SK-N-SH (cell line): ENCODE measurements at regions not wholly inside any gene's neighbourhood (a gene's known extent, or its start where the extent isn't known, plus 50 kb on each side); places are given as distances from the start of the nearest gene placed in this dataset.

ENCODE experiments used
- CTCF ChIA-PET: fragments of 300-600, 350-600 bp; formaldehyde crosslinking; extraction: SDS; loops from one replicate; lab custom pipeline; 2021; lab: Yijun Ruan, JAX
- POLR2A ChIA-PET: fragments of 350-600 bp; sonication (Branson Sonifier 250); formaldehyde crosslinking; extraction: SDS; loops from one replicate; lab custom pipeline; 2020; ENCODE audit warnings: antibody characterized with exemption, inconsistent platforms; lab: Yijun Ruan, JAX
- DNase-seq: peaks from one replicate; pipeline ENCODE4 v3.0.0; 2012
- H2AFZ ChIP-seq: fragments of 200-600 bp; sonication (generic); 2 replicates; pipeline ENCODE4 v1.8.1; 2016; ENCODE audit warnings: antibody characterized with exemption, mild to moderate bottlenecking, low read depth
- H3F3A ChIP-seq: fragments of 200-600 bp; sonication (generic); replicated peaks from 2 replicates; pipeline ENCODE3; 2016; ENCODE audit warnings: antibody characterized with exemption, mild to moderate bottlenecking; ENCODE audit not compliant: insufficient read depth
- H3K27ac ChIP-seq, 2 experiments: fragments of 200-500 bp in 1 of 2; fragments of 200-600 bp in 1 of 2; sonication (Bioruptor generic) in 1 of 2; sonication (generic), shearing (Covaris generic) in 1 of 2; 2 replicates each; pipeline versions ENCODE4 v1.5.1 to v1.6.1; 2014 to 2016; ENCODE audit warnings: low read depth in 2 of 2, inconsistent platforms in 1 of 2, low read length in 1 of 2, mild to moderate bottlenecking in 1 of 2, mixed read lengths in 1 of 2
- H3K27me3 ChIP-seq: fragments of 200-600 bp; sonication (generic), shearing (Covaris generic); 2 replicates; pipeline ENCODE4 v1.6.1; 2016; ENCODE audit warnings: mixed run types; ENCODE audit not compliant: insufficient read depth
- H3K36me3 ChIP-seq, 2 experiments: fragments of 200-500 bp in 1 of 2; fragments of 200-600 bp in 1 of 2; sonication (Bioruptor generic) in 1 of 2; sonication (generic) in 1 of 2; replicated peaks in 1 of 2; 2 replicates each; pipeline versions ENCODE3 to v1.5.1; 2014 to 2016; ENCODE audit warnings: low read length in 1 of 2, mild to moderate bottlenecking in 1 of 2; ENCODE audit not compliant: insufficient read depth in 2 of 2, control insufficient read depth in 1 of 2
- H3K4me1 ChIP-seq, 2 experiments: fragments of 200-500 bp in 1 of 2; fragments of 200-600 bp in 1 of 2; sonication (Bioruptor generic) in 1 of 2; sonication (generic), shearing (Covaris generic) in 1 of 2; 2 replicates each; pipeline versions ENCODE4 v1.5.1 to v1.6.1; 2014 to 2016; ENCODE audit warnings: low read depth in 1 of 2, low read length in 1 of 2, mixed run types in 1 of 2; ENCODE audit not compliant: insufficient read depth in 2 of 2, control insufficient read depth in 1 of 2
- H3K4me2 ChIP-seq: fragments of 200-600 bp; sonication (generic), shearing (Covaris generic); 2 replicates; pipeline ENCODE4 v1.6.1; 2017; ENCODE audit warnings: mixed run types
- H3K4me3 ChIP-seq, 2 experiments: fragments of 200-500 bp in 1 of 2; fragments of 200-600 bp in 1 of 2; sonication (Bioruptor generic) in 1 of 2; sonication (generic), shearing (Covaris generic) in 1 of 2; 2 replicates each; pipeline versions ENCODE4 v1.5.1 to v1.8.1; 2014 to 2016; ENCODE audit warnings: low read depth in 2 of 2, inconsistent platforms in 1 of 2, low read length in 1 of 2, mild to moderate bottlenecking in 1 of 2, mixed read lengths in 1 of 2, moderate library complexity in 1 of 2
- H3K79me2 ChIP-seq: fragments of 200-600 bp; sonication (generic); 2 replicates; pipeline ENCODE4 v1.8.1; 2017; ENCODE audit warnings: mild to moderate bottlenecking; ENCODE audit not compliant: insufficient read depth
- H3K9ac ChIP-seq: fragments of 200-600 bp; sonication (generic); 2 replicates; pipeline ENCODE4 v1.6.1; 2017; ENCODE audit warnings: mixed run types
- H3K9me2 ChIP-seq: fragments of 200-600 bp; sonication (generic); 2 replicates; pipeline ENCODE4 v1.6.1; 2017; ENCODE audit warnings: mixed run types
- H3K9me3 ChIP-seq: fragments of 200-600 bp; sonication (generic); 2 replicates; pipeline ENCODE4 v1.6.1; 2017; ENCODE audit warnings: mixed run types, mild to moderate bottlenecking, moderate library complexity
- H4K20me1 ChIP-seq: fragments of 200-600 bp; sonication (generic); 2 replicates; pipeline ENCODE4 v1.6.1; 2017; ENCODE audit warnings: mild to moderate bottlenecking, mixed run types; ENCODE audit not compliant: insufficient read depth
- CHD2 ChIP-seq: fragments of 150-350 bp; IDR thresholded peaks from 2 replicates; pipeline ENCODE4 v1.6.1; 2018; ENCODE audit warnings: low read length; ENCODE audit not compliant: partially characterized antibody
- FOSL2 ChIP-seq: IDR thresholded peaks from 2 replicates; pipeline ENCODE4 v1.4.0; 2012; ENCODE audit warnings: low read depth, mild to moderate bottlenecking, moderate library complexity, borderline replicate concordance
- FOXJ3 ChIP-seq: sonication (generic); formaldehyde crosslinking; IDR thresholded peaks from 2 replicates; pipeline ENCODE4 v1.5.1; 2020; ENCODE audit warnings: mild to moderate bottlenecking, missing genetic modification reagents
- FOXM1 ChIP-seq: IDR thresholded peaks from 2 replicates; pipeline ENCODE4 v1.4.0; 2012; ENCODE audit warnings: low read depth, mild to moderate bottlenecking
- GABPA ChIP-seq: IDR thresholded peaks from 2 replicates; pipeline ENCODE4 v1.4.0; 2012; ENCODE audit warnings: low read depth, mild to moderate bottlenecking
- IRF3 ChIP-seq: fragments of 150-350 bp; IDR thresholded peaks from 2 replicates; pipeline ENCODE4 v1.6.1; 2016; ENCODE audit warnings: mild to moderate bottlenecking, low read depth, low read length
- JUND ChIP-seq: IDR thresholded peaks from 2 replicates; pipeline ENCODE4 v1.4.0; 2012
- MEF2A ChIP-seq: IDR thresholded peaks from 2 replicates; pipeline ENCODE4 v1.4.0; 2012; ENCODE audit warnings: low read depth, borderline replicate concordance
- MXI1 ChIP-seq: IDR thresholded peaks from 2 replicates; pipeline ENCODE4 v1.6.1; 2012; ENCODE audit warnings: mild to moderate bottlenecking, low read depth, low read length, improper control_type of control experiment
- NFIC ChIP-seq: IDR thresholded peaks from 2 replicates; pipeline ENCODE4 v1.4.0; 2012; ENCODE audit warnings: borderline replicate concordance
- NRF1 ChIP-seq: IDR thresholded peaks from 2 replicates; pipeline ENCODE4 v1.6.1; 2012; ENCODE audit warnings: low read depth, mild to moderate bottlenecking, low read length
- RAD21 ChIP-seq: IDR thresholded peaks from 2 replicates; pipeline ENCODE4 v1.6.1; 2012; ENCODE audit warnings: mild to moderate bottlenecking, low read length
- REST ChIP-seq: IDR thresholded peaks from 2 replicates; pipeline ENCODE4 v1.6.1; 2012; ENCODE audit warnings: mild to moderate bottlenecking, low read depth, low read length, moderate library complexity
- RFX5 ChIP-seq: IDR thresholded peaks from 2 replicates; pipeline ENCODE4 v1.6.1; 2012; ENCODE audit warnings: mild to moderate bottlenecking, improper control_type of control experiment, low read length
- RXRA ChIP-seq: IDR thresholded peaks from 2 replicates; pipeline ENCODE4 v1.4.0; 2012; ENCODE audit warnings: low read depth, mild to moderate bottlenecking, borderline replicate concordance
- WGBS: methylation state at CpG from one replicate; pipeline ENCODE4 v1.1.6; 2017; ENCODE audit warnings: low lambda C conversion rate; 5-methylcytosine and 5-hydroxymethylcytosine counted together

GRCh38 chr16:87066133-87067002 lies 250.8 kb downstream of the C16orf95 start:
- H3F3A ChIP-seq, result peaks cover 4% of the 10 kb centered on the region
- no peaks in the 10 kb centered on the region for H3K4me1 ChIP-seq
- no peaks in the 10 kb centered on the region for H4K20me1 ChIP-seq
- ChIA-PET CTCF (interaction anchor here (0.9 kb wide), 1 partner anchor 11 kb away, joined by 4 read pairs; no protein-coding TSS in a partner anchor), POLR2A (no interaction called here)
- no peak overlapping the region for H3K4me3 ChIP-seq
- no peak overlapping the region for H2AFZ ChIP-seq
- H3K9me3 ChIP-seq, result no peaks in the 10 kb centered on the region
- no peak overlapping the region for H3K4me2 ChIP-seq
- no peak overlapping the region for H3K27ac ChIP-seq
- no peak for DNase-seq
- no peaks in the 10 kb centered on the region for H3K79me2 ChIP-seq
- TF ChIP-seq IRF3 (no peak), GABPA (no peak), FOXM1 (no peak), FOSL2 (no peak), RXRA (no peak), MEF2A (no peak), MXI1 (no peak), FOXJ3 (CRISPR knock-in tag) (no peak), CHD2 (no peak), RAD21 (no peak)
- no peaks in the 10 kb centered on the region for H3K9me2 ChIP-seq
- no peaks in the 10 kb centered on the region for H3K36me3 ChIP-seq
- H3K27me3 ChIP-seq, result peaks cover 87% of the 10 kb centered on the region
- H3K9ac ChIP-seq, result no peak overlapping the region
- 44% methylated on average over 22 of the region's 30 CpGs for WGBS

DNA sequence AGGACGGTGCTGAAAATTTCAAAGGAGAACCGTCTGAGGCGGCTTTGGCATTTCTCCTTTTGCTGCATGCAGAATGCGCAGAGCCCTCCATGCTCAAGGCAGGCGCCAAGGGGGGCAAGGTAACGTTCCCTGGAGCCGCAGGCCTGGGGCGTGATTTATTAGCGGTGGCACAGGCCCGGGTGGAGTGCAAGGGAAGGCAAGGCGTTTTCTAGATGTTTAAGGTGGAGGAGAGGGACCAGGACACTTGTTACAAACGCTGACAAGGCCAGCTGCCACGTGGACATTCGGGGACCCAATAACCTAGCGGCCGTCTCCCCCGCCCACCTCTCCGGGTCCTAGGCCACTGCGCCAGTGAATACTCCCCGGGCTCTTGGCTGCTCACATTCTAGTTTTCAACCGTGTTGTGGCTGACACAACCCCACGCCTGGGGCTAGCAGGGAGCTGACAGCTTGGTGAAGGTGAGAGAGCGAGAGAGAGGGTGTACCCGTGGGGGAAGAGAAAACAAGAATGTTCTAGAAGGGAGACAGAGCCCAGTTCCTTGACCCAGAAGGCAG lies 250.1 kb downstream of the C16orf95 start:
- Histone ChIP-seq H2AFZ (no peak overlapping the region), H3K27ac (no peak overlapping the region), H3F3A (peaks cover 4% of the 10 kb centered on the region), H3K4me1 (no peaks in the 10 kb centered on the region), H3K9me2 (no peaks in the 10 kb centered on the region), H3K79me2 (no peaks in the 10 kb centered on the region)
- 21% methylated on average over 21 of the region's 24 CpGs for WGBS
- POLR2A ChIA-PET, result no interaction called here
- TF ChIP-seq NFIC (no peak), REST (no peak), RFX5 (no peak), JUND (no peak), NRF1 (no peak)
- TF ChIP-seq, all 33 proteins: peak for 0
- CTCF ChIA-PET, result interaction anchor here (0.7 to 1.1 kb wide), 2 partner anchors 219 to 503 kb away, joined by 3 read pairs; no protein-coding TSS in a partner anchor
- no peak overlapping the region for H3K4me3 ChIP-seq
- H3K27me3 ChIP-seq, result peaks cover 94% of the 10 kb centered on the region
- no peak for DNase-seq
- H3K36me3 ChIP-seq, result no peaks in the 10 kb centered on the region
- no peak overlapping the region for H3K9ac ChIP-seq
- no peaks in the 10 kb centered on the region for H4K20me1 ChIP-seq
- no peaks in the 10 kb centered on the region for H3K9me3 ChIP-seq
- H3K4me2 ChIP-seq, result no peak overlapping the region
